C4-2B (cell line): ENCODE measurements at regions not wholly inside any gene's neighbourhood (a gene's known extent, or its start where the extent isn't known, plus 50 kb on each side); places are given as distances from the start of the nearest gene placed in this dataset.

Experiments used
- CTCF ChIP-seq: fragments of 450-650 bp; conservative IDR thresholded peaks from 2 replicates; pipeline ENCODE4 v1.5.1; 2017; ENCODE audit warnings: mild to moderate bottlenecking
- ZFX ChIP-seq: fragments of 450-650 bp; IDR thresholded peaks from 2 replicates; pipeline ENCODE4 v1.6.1; 2017

- no peak for TF ChIP-seq CTCF
- no peak for TF ChIP-seq ZFX
Observed at GRCh38 chr21:25489673-25490072, 117.6 kb downstream of the MRPL39 start.
